ENCODE measurements at regions not wholly inside any gene's neighbourhood (a gene's known extent, or its start where the extent isn't known, plus 50 kb on each side); places are given as distances from the start of the nearest gene placed in this dataset.

- TF ChIP-seq CEBPB (IDR thresholded peaks at IDR 0.05) (no peak), USF1 (IDR thresholded peaks at IDR 0.05) (no peak), REST (IDR thresholded peaks at IDR 0.05; ENCODE audit: low read depth) (no peak), TCF12 (IDR thresholded peaks at IDR 0.05; ENCODE audit: low read depth) (no peak), TAF1 (IDR thresholded peaks at IDR 0.05; ENCODE audit: low read depth) (no peak)
- TF ChIP-seq, protein P1, sequence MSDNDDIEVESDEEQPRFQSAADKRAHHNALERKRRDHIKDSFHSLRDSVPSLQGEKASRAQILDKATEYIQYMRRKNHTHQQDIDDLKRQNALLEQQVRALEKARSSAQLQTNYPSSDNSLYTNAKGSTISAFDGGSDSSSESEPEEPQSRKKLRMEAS (IDR thresholded peaks at IDR 0.05) = no peak
Observed at GRCh38 chr7:126005064-126005463, 1075.4 kb upstream of the POT1 start.

Data from Ishikawa (cell line).